DMS 273 treated with DMSO at 0.1 percent for 48 hours (cell line): ENCODE measurements at regions not wholly inside any gene's neighbourhood (a gene's known extent, or its start where the extent isn't known, plus 50 kb on each side); places are given as distances from the start of the nearest gene placed in this dataset.

Experiments
- DNase-seq: peaks from one replicate; lab custom pipeline; 2025; lab: John Stamatoyannopoulos, UW

- DNase-seq: no peak
These were observed 152.8 kb upstream of the GSC start for GRCh38 chr14:94922595-94923239.

GRCh38 chr14:94921882-94922585 lies 152.1 kb upstream of the GSC start:
- no peak for DNase-seq

GRCh38 chr14:94921456-94921855 lies 151.5 kb upstream of the GSC start:
- DNase-seq: no peak

- no peak for DNase-seq
These were observed 150.0 kb upstream of the GSC start for GRCh38 chr14:94919896-94920295.

DNA sequence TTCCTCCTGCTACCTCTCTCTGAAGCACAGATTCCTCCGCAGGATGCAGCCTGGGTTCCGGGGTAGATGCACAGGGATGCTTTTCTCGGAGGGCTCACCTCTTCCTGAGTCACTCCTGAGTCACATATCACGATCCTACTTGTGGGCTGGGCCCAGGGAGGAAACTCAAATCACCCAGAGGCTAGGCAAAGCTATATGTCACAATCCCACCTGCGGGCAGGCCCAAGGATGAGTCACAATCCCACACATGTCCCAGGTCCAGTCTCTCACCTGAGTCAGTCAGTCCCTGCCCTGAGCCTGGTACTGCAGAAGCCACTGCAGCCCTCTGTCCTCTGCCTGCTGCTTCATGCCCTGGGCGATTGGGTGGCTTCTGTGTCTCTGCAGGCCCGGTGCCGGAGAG lies 149.0 kb upstream of the GSC start:
- no peak for DNase-seq

- no peak for DNase-seq
These were observed 147.2 kb upstream of the GSC start for GRCh38 chr14:94917041-94917600.

DNA sequence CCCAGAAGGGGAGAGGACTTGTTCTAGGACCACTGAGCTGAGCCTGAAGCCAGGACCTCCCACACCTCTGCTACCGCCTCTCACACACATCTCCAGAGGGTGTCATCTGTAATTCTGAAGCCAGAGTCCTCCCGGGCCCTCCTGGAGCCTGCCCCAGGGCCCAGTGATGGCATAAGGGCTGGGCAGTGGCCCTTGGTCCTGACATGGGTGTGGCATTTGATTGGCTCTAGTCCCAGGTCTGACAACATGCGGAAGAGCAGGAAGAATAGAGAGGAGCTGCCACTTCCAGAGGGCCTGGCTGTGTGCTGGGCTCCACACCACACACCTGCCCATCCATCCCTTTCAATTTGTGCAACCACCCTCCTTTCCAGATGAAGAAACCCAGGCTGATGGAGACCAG lies 144.3 kb upstream of the GSC start:
- no peak for DNase-seq

GRCh38 chr14:94907626-94908261 lies 137.8 kb upstream of the GSC start:
- DNase-seq: no peak

DNA sequence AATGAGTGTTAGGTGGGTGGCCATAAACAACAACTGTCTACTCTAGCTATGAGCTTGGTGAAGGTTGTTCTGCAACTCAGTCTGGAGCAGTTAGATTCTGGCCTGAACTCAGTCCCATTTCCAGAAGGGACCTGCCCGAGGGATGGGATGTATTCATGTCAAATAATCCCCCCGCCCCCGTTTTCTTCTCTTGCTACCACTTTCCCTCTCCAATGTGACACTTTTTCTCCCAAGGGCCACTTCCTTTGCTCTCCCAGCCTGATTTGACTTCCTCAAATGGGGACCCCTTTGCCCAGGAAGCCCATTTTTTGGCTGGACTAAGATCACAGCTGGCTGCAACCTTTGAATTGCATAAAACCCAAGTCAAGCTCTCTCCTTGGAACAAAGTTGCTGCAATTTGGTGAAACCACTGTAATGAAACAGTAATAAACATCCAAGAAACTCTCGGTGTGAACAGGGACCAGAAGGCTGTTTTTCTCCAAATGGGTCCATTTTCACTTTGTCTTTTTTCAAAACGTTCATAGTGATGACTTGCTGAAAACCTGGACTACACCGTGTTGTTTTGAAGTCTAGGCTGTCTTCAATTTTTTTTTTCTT lies 137.2 kb upstream of the GSC start:
- no peak for DNase-seq

DNA sequence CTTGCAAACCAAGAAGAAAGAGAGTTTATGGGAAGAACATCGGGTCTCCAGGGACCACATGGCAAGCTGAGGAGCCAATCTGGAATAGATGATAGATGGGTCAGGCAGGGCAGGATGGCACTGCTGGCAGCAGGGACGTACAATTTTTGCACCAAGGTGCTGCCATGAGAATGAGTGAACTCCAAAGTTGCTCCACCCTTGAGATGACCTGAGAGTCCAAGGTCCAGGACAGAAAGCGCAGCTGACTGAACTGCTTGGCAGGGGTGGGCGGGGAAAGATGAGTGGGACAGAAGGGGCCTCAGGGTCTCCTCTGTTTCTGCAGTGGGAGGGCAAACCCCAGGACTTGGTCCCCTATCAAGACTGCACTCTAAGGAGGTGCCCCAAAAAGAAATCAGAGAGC lies 136.7 kb upstream of the GSC start:
- no peak for DNase-seq

- no peak for DNase-seq
These were observed 134.7 kb upstream of the GSC start for GRCh38 chr14:94904636-94905035.

DNA sequence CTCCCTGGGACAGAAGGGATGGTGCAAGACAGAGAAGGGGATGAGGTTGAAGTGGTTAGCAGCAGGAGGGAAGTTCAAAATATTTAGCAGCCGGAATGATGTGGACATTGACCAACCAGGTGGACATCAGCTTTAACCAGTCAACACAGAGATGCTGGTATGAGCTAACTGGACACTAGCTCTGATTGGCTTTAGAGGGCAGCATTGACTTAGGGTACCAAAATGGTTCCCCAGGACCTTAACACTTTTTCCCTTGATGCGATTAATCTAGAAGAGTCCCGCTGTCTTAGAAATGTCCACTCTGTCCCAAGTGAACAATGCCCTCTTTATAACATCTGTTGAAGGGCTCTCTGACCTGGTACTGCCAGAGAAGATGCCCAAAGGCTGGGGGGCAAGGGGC lies 134.0 kb upstream of the GSC start:
- DNase-seq: no peak

DNA sequence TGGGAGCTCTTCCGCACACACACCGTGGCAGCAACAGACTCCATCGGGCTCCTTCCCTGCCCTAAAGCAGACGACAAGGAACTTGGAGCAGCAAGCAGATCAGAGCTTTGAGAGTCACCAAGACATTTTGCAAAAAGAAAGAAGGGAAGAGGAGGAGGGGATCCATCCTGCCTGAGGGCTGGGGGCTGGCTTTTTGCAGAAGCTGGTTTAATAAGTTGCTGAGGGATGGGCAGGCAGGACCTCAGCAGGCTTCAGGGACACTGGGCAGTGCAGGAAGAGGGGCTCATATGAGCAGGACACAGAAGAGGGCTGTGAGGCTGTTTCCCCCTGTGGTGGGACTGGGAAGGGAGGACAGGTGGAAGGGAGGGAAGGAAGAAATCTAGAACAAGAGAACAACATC lies 133.4 kb upstream of the GSC start:
- no peak for DNase-seq

- DNase-seq: no peak
These were observed 127.6 kb upstream of the GSC start for GRCh38 chr14:94897561-94897960.

DNA sequence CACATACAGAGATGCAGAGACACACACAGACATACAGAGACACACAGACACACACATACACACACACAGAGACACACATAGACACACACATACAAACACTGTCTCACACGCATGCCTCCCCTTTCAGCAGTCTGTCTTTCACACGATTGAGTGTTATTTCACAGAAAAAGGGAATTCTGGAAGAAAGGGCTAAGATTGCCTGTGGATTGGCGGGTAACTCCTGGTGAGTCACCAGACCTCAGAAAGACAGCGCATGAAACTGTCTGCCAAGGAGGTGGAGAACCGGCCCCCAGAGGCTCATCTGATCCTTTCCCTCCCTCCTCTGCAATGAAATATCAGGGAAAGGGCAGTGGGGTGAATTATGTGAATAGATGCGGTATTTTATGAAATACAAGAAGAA lies 127.2 kb upstream of the GSC start:
- no peak for DNase-seq

DNA sequence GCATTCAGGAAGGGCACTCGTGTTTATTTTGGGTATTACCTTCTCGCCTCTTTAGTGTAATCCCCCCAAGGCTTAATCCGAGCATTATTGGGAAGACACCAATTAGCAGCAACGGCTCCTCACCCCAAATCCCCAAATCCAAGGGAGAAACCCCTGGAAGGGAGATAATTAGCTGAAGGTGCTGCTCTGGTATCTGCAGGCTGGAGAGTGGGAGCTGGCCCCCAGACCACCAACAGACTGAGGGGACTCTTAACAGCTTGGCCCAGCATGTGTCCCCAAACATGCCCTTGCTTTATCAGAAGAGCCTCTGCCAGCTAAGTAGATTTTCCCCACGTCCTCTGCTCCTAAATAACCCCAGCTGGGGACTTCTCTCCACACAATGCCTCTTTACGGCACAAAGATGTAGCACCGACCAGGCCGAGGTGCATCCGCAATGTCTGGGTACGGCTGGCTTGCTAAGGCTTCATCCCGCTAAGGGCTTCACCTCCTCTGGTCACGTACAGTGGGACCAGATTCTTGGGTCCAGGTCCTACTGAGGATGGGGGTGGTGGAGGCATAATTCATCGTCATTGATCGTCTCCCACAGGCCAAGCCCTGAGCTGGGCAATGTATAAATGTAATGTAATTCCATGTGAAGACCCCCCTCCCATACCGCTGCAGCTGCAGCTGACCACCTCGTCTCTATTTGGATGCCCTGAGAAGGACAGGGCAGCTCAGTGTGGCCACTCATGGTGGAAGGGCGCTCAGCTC lies 123.7 kb upstream of the GSC start:
- DNase-seq: no peak

DNA sequence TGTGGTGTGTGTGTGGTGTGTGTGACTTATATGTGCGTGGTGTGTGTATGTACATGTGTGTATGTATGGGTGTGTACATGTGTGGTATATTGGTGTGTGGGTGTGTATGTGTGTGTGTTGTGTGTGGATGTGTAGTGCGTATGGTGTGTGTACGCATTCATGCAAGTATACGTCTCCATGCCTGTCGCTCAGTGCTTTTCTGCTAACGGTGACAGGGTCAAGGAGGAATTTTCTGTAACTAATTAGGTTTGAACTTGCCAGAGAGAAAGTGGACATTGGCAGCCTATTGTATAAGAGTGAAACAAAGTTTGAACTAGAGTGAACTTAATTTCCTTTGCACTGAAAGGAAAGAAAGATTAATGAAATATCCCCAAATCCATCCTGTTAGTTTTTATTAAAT lies 120.9 kb upstream of the GSC start:
- DNase-seq: no peak

DNA sequence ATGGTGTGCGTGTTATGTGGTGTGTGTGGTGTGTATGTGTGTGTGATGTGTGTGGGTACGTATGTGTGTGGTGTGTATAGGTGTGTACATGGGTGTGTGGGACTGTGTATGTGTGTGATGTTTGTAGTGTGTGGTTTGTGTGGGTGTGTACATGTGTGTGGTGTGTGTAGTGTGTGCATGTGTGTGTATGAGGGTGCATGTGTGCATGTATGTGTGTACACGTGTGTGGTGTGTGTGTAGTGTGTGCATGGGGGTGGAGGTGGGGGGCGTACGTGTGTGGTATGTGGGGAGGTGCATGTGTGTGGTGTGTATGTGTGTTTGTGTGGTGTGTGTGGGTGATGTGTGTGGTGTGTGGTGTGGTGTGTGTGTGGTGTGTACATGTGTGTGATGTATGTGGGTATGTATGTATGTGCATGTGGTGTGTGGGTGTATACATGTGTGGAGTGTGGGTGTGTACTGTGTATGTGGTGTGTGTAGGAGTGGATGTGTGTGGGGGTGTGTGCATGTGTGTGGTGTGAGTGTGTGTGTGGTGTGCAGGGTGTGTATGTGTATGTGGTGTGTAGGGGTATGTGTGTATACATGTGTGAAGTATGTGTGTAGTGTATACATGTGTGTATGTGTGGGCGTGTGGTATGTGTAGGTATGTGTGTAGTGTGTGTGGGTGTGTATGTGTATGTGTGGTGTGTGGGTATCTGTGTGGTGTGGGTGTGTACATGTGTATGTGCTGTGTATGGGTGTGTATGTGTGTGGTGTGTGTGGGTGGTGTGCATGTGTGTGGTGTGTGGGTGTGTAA lies 119.8 kb upstream of the GSC start:
- DNase-seq: no peak

GRCh38 chr14:94888121-94888520 lies 118.2 kb upstream of the GSC start:
- no peak for DNase-seq

- DNase-seq: no peak
These were observed 117.7 kb upstream of the GSC start for GRCh38 chr14:94887591-94887990.

GRCh38 chr14:94886931-94887330 lies 117.0 kb upstream of the GSC start:
- DNase-seq: no peak
